Prostate gland (tissue), 2 donors: ENCODE measurements at regions not wholly inside any gene's neighbourhood (a gene's known extent, or its start where the extent isn't known, plus 50 kb on each side); places are given as distances from the start of the nearest gene placed in this dataset.

Experiments used
- POLR2A ChIP-seq: fragments of 450-650 bp; IDR thresholded peaks from one replicate; pipeline ENCODE4 v1.6.1; 2016; ENCODE audit warnings: antibody characterized with exemption, mild to moderate bottlenecking
- TF ChIP-seq, protein P1 (sequence below), 4 experiments: fragments of 200-600 bp in 2 of 4; fragments of 450-650 bp in 2 of 4; sonication (generic) in 2 of 4; IDR thresholded peaks; 1 replicate in 3 of 4; 2 replicates in 1 of 4; pipeline ENCODE4 v1.5.1; 2016 to 2019; ENCODE audit warnings: antibody characterized with exemption in 4 of 4, mild to moderate bottlenecking in 2 of 4, moderate library complexity in 2 of 4

GRCh38 chr1:199116488-199116887, 477.6 kb downstream of the PTPRC start:
- TF ChIP-seq, protein P1, sequence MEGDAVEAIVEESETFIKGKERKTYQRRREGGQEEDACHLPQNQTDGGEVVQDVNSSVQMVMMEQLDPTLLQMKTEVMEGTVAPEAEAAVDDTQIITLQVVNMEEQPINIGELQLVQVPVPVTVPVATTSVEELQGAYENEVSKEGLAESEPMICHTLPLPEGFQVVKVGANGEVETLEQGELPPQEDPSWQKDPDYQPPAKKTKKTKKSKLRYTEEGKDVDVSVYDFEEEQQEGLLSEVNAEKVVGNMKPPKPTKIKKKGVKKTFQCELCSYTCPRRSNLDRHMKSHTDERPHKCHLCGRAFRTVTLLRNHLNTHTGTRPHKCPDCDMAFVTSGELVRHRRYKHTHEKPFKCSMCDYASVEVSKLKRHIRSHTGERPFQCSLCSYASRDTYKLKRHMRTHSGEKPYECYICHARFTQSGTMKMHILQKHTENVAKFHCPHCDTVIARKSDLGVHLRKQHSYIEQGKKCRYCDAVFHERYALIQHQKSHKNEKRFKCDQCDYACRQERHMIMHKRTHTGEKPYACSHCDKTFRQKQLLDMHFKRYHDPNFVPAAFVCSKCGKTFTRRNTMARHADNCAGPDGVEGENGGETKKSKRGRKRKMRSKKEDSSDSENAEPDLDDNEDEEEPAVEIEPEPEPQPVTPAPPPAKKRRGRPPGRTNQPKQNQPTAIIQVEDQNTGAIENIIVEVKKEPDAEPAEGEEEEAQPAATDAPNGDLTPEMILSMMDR (IDR thresholded peaks at IDR 0.05) = no peak
- TF ChIP-seq POLR2A = no peak
